PC-9 (cell line): ENCODE measurements at regions not wholly inside any gene's neighbourhood (a gene's known extent, or its start where the extent isn't known, plus 50 kb on each side); places are given as distances from the start of the nearest gene placed in this dataset.

Source experiments
- EZH2 ChIP-seq: fragments of 200-600 bp; sonication (generic); IDR thresholded peaks from 2 replicates; pipeline ENCODE4 v1.8.0; 2017; ENCODE audit warnings: antibody characterized with exemption, low read depth
- TF ChIP-seq, protein P1 (sequence below): fragments of 200-600 bp; sonication (generic); conservative IDR thresholded peaks from 2 replicates; pipeline ENCODE4 v1.6.1; 2017; ENCODE audit warnings: mixed run types, antibody characterized with exemption, mild to moderate bottlenecking, moderate library complexity

GRCh38 chr5:82664732-82665131, 386.6 kb upstream of the RPS23 start:
- TF ChIP-seq, protein P1, sequence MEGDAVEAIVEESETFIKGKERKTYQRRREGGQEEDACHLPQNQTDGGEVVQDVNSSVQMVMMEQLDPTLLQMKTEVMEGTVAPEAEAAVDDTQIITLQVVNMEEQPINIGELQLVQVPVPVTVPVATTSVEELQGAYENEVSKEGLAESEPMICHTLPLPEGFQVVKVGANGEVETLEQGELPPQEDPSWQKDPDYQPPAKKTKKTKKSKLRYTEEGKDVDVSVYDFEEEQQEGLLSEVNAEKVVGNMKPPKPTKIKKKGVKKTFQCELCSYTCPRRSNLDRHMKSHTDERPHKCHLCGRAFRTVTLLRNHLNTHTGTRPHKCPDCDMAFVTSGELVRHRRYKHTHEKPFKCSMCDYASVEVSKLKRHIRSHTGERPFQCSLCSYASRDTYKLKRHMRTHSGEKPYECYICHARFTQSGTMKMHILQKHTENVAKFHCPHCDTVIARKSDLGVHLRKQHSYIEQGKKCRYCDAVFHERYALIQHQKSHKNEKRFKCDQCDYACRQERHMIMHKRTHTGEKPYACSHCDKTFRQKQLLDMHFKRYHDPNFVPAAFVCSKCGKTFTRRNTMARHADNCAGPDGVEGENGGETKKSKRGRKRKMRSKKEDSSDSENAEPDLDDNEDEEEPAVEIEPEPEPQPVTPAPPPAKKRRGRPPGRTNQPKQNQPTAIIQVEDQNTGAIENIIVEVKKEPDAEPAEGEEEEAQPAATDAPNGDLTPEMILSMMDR: no peak
- no peak for TF ChIP-seq EZH2
